ENCODE measurements at regions not wholly inside any gene's neighbourhood (a gene's known extent, or its start where the extent isn't known, plus 50 kb on each side); places are given as distances from the start of the nearest gene placed in this dataset.

GRCh38 chr5:166758151-166758550, 1533.3 kb upstream of the WWC1 start:
- POLR2A ChIA-PET (ENCODE audit: partially characterized antibody) = no interaction called here
- H3K9me3 Mint-ChIP-seq = peaks cover 3 to 18% (median 11%) of the 10 kb centered on the region in 8 donors
- H3K4me1 ChIP-seq (ENCODE audit: insufficient read depth, low read length) = no peaks in the 10 kb centered on the region
- intact Hi-C loops (cut with micrococcal nuclease) = no loop called here
- CTCF ChIA-PET (ENCODE audit: partially characterized antibody) = no interaction called here
- no peak overlapping the region for H3K4me3 ChIP-seq (ENCODE audit: low read length in 2 of 2)
- H3K27ac ChIP-seq (ENCODE audit: low read depth, low read length) = no peak overlapping the region
- no peak overlapping the region for H3K27ac Mint-ChIP-seq
- no peak overlapping the region for H3K4me3 Mint-ChIP-seq
- no peak for DNase-seq
- no peaks in the 10 kb centered on the region for H3K27me3 ChIP-seq (ENCODE audit: insufficient read depth, low read length)
- H3K4me1 Mint-ChIP-seq = no peaks in the 10 kb centered on the region
- H3K9me3 ChIP-seq (ENCODE audit: control insufficient read depth in 1 of 2, low read length in 2 of 2) = no peaks in the 10 kb centered on the region
- no peaks in the 10 kb centered on the region for H3K27me3 Mint-ChIP-seq
- no peaks in the 10 kb centered on the region for H3K36me3 ChIP-seq (ENCODE audit: insufficient read depth, low read length)
- no peaks in the 10 kb centered on the region for H3K36me3 Mint-ChIP-seq

GRCh38 chr5:166767858-166768257, 1523.6 kb upstream of the WWC1 start:
- POLR2A ChIA-PET (ENCODE audit: partially characterized antibody) = no interaction called here
- no peak overlapping the region for H3K27ac ChIP-seq (ENCODE audit: low read depth, low read length)
- H3K9me3 Mint-ChIP-seq = peaks cover 0 to 18% (median 9%) of the 10 kb centered on the region in 8 donors
- H3K27ac Mint-ChIP-seq = no peak overlapping the region
- no peaks in the 10 kb centered on the region for H3K27me3 ChIP-seq (ENCODE audit: insufficient read depth, low read length)
- H3K36me3 Mint-ChIP-seq = no peaks in the 10 kb centered on the region
- H3K4me3 Mint-ChIP-seq = no peak overlapping the region
- H3K4me1 Mint-ChIP-seq = no peaks in the 10 kb centered on the region
- H3K4me3 ChIP-seq (ENCODE audit: low read length in 2 of 2) = no peak overlapping the region
- intact Hi-C loops (cut with micrococcal nuclease) = no loop called here
- no peaks in the 10 kb centered on the region for H3K4me1 ChIP-seq (ENCODE audit: insufficient read depth, low read length)
- H3K27me3 Mint-ChIP-seq = no peaks in the 10 kb centered on the region
- no peak for DNase-seq
- H3K36me3 ChIP-seq (ENCODE audit: insufficient read depth, low read length) = no peaks in the 10 kb centered on the region
- CTCF ChIA-PET (ENCODE audit: partially characterized antibody) = no interaction called here
- H3K9me3 ChIP-seq (ENCODE audit: control insufficient read depth in 1 of 2, low read length in 2 of 2) = peaks cover 0 to 4% of the 10 kb centered on the region in 2 donors

GRCh38 chr5:166768536-166768935, 1522.9 kb upstream of the WWC1 start:
- H3K27ac ChIP-seq (ENCODE audit: low read depth, low read length) = no peak overlapping the region
- Mint-ChIP-seq H3K4me3 (no peak overlapping the region), H3K9me3 (peaks cover 0 to 18% (median 9%) of the 10 kb centered on the region in 8 donors), H3K27ac (no peak overlapping the region), H3K4me1 (no peaks in the 10 kb centered on the region), H3K27me3 (no peaks in the 10 kb centered on the region), H3K36me3 (no peaks in the 10 kb centered on the region)
- H3K9me3 ChIP-seq (ENCODE audit: control insufficient read depth in 1 of 2, low read length in 2 of 2) = peaks cover 0 to 4% of the 10 kb centered on the region in 2 donors
- ChIA-PET CTCF (ENCODE audit: partially characterized antibody) (no interaction called here), POLR2A (ENCODE audit: partially characterized antibody) (no interaction called here)
- no peaks in the 10 kb centered on the region for H3K4me1 ChIP-seq (ENCODE audit: insufficient read depth, low read length)
- no peak for DNase-seq
- intact Hi-C loops (cut with micrococcal nuclease) = no loop called here
- H3K27me3 ChIP-seq (ENCODE audit: insufficient read depth, low read length) = no peaks in the 10 kb centered on the region
- no peaks in the 10 kb centered on the region for H3K36me3 ChIP-seq (ENCODE audit: insufficient read depth, low read length)
- H3K4me3 ChIP-seq (ENCODE audit: low read length in 2 of 2) = no peak overlapping the region

- intact Hi-C loops (cut with micrococcal nuclease) = no loop called here
- Mint-ChIP-seq H3K9me3 (peaks cover 2 to 16% (median 7%) of the 10 kb centered on the region in 8 donors), H3K36me3 (no peaks in the 10 kb centered on the region), H3K4me1 (no peaks in the 10 kb centered on the region), H3K27me3 (no peaks in the 10 kb centered on the region), H3K4me3 (no peak overlapping the region), H3K27ac (no peak overlapping the region)
- Histone ChIP-seq H3K4me1 (ENCODE audit: insufficient read depth, low read length) (no peaks in the 10 kb centered on the region), H3K9me3 (ENCODE audit: control insufficient read depth in 1 of 2, low read length in 2 of 2) (peaks cover 0 to 2% of the 10 kb centered on the region in 2 donors), H3K4me3 (ENCODE audit: low read length in 2 of 2) (no peak overlapping the region), H3K27me3 (ENCODE audit: insufficient read depth, low read length) (no peaks in the 10 kb centered on the region), H3K36me3 (ENCODE audit: insufficient read depth, low read length) (no peaks in the 10 kb centered on the region), H3K27ac (ENCODE audit: low read depth, low read length) (no peak overlapping the region)
- DNase-seq = no peak
- POLR2A ChIA-PET (ENCODE audit: partially characterized antibody) = no interaction called here
- CTCF ChIA-PET (ENCODE audit: partially characterized antibody) = no interaction called here
These were observed 1518.7 kb upstream of the WWC1 start for GRCh38 chr5:166772770-166773169.

- intact Hi-C loops (cut with micrococcal nuclease) = no loop called here
- H3K27ac Mint-ChIP-seq = no peak overlapping the region
- POLR2A ChIA-PET (ENCODE audit: partially characterized antibody) = no interaction called here
- H3K27me3 Mint-ChIP-seq = no peaks in the 10 kb centered on the region
- no peaks in the 10 kb centered on the region for H3K4me1 Mint-ChIP-seq
- peaks cover under 1 to 11% (median 7%) of the 10 kb centered on the region in 8 donors for H3K9me3 Mint-ChIP-seq
- H3K4me1 ChIP-seq (ENCODE audit: insufficient read depth, low read length) = no peaks in the 10 kb centered on the region
- no peak for DNase-seq
- H3K27ac ChIP-seq (ENCODE audit: low read depth, low read length) = no peak overlapping the region
- H3K4me3 Mint-ChIP-seq = no peak overlapping the region
- CTCF ChIA-PET (ENCODE audit: partially characterized antibody) = no interaction called here
- no peaks in the 10 kb centered on the region for H3K36me3 Mint-ChIP-seq
- H3K36me3 ChIP-seq (ENCODE audit: insufficient read depth, low read length) = no peaks in the 10 kb centered on the region
- no peaks in the 10 kb centered on the region for H3K27me3 ChIP-seq (ENCODE audit: insufficient read depth, low read length)
- H3K4me3 ChIP-seq (ENCODE audit: low read length in 2 of 2) = no peak overlapping the region
- H3K9me3 ChIP-seq (ENCODE audit: control insufficient read depth in 1 of 2, low read length in 2 of 2) = no peaks in the 10 kb centered on the region
These were observed 1509.7 kb upstream of the WWC1 start for GRCh38 chr5:166781737-166782136.

GRCh38 chr5:166784545-166785078, 1506.8 kb upstream of the WWC1 start:
- no peak for DNase-seq
- no peak overlapping the region for H3K4me3 Mint-ChIP-seq
- H3K36me3 Mint-ChIP-seq = no peaks in the 10 kb centered on the region

GRCh38 chr5:166786178-166786577, 1505.3 kb upstream of the WWC1 start:
- Histone ChIP-seq H3K36me3 (ENCODE audit: insufficient read depth, low read length) (no peaks in the 10 kb centered on the region), H3K4me3 (ENCODE audit: low read length in 2 of 2) (no peak overlapping the region), H3K27ac (ENCODE audit: low read depth, low read length) (no peak overlapping the region), H3K4me1 (ENCODE audit: insufficient read depth, low read length) (no peaks in the 10 kb centered on the region), H3K27me3 (ENCODE audit: insufficient read depth, low read length) (no peaks in the 10 kb centered on the region), H3K9me3 (ENCODE audit: control insufficient read depth in 1 of 2, low read length in 2 of 2) (no peaks in the 10 kb centered on the region)
- Mint-ChIP-seq H3K9me3 (peaks cover 0 to 19% (median 9%) of the 10 kb centered on the region in 8 donors), H3K36me3 (no peaks in the 10 kb centered on the region), H3K4me3 (no peak overlapping the region), H3K27me3 (no peaks in the 10 kb centered on the region), H3K4me1 (no peaks in the 10 kb centered on the region), H3K27ac (no peak overlapping the region)
- ChIA-PET CTCF (ENCODE audit: partially characterized antibody) (no interaction called here), POLR2A (ENCODE audit: partially characterized antibody) (no interaction called here)
- DNase-seq = no peak
- intact Hi-C loops (cut with micrococcal nuclease) = no loop called here

More at GRCh38 chr5:166784545-166785078, 1506.8 kb upstream of the WWC1 start:
- Mint-ChIP-seq H3K4me1 (no peaks in the 10 kb centered on the region), H3K27me3 (no peaks in the 10 kb centered on the region), H3K27ac (no peak overlapping the region), H3K9me3 (peaks cover 0 to 14% (median 9%) of the 10 kb centered on the region in 8 donors)
- Histone ChIP-seq H3K36me3 (ENCODE audit: insufficient read depth, low read length) (no peaks in the 10 kb centered on the region), H3K9me3 (ENCODE audit: control insufficient read depth in 1 of 2, low read length in 2 of 2) (no peaks in the 10 kb centered on the region), H3K4me1 (ENCODE audit: insufficient read depth, low read length) (no peaks in the 10 kb centered on the region), H3K27ac (ENCODE audit: low read depth, low read length) (no peak overlapping the region), H3K27me3 (ENCODE audit: insufficient read depth, low read length) (no peaks in the 10 kb centered on the region), H3K4me3 (ENCODE audit: low read length in 2 of 2) (no peak overlapping the region)
- ChIA-PET CTCF (ENCODE audit: partially characterized antibody) (no interaction called here), POLR2A (ENCODE audit: partially characterized antibody) (no interaction called here)
- intact Hi-C loops (cut with micrococcal nuclease) = no loop called here

GRCh38 chr5:166786889-166787288, 1504.6 kb upstream of the WWC1 start:
- Mint-ChIP-seq H3K36me3 (no peaks in the 10 kb centered on the region), H3K27ac (no peak overlapping the region), H3K4me3 (no peak overlapping the region), H3K27me3 (no peaks in the 10 kb centered on the region), H3K9me3 (peaks cover 0 to 19% (median 9%) of the 10 kb centered on the region in 8 donors), H3K4me1 (no peaks in the 10 kb centered on the region)
- Histone ChIP-seq H3K27ac (ENCODE audit: low read depth, low read length) (no peak overlapping the region), H3K9me3 (ENCODE audit: control insufficient read depth in 1 of 2, low read length in 2 of 2) (no peaks in the 10 kb centered on the region), H3K4me3 (ENCODE audit: low read length in 2 of 2) (no peak overlapping the region), H3K36me3 (ENCODE audit: insufficient read depth, low read length) (no peaks in the 10 kb centered on the region), H3K4me1 (ENCODE audit: insufficient read depth, low read length) (no peaks in the 10 kb centered on the region), H3K27me3 (ENCODE audit: insufficient read depth, low read length) (no peaks in the 10 kb centered on the region)
- ChIA-PET POLR2A (ENCODE audit: partially characterized antibody) (no interaction called here), CTCF (ENCODE audit: partially characterized antibody) (no interaction called here)
- intact Hi-C loops (cut with micrococcal nuclease) = no loop called here
- no peak for DNase-seq

Measured in CD4-positive, alpha-beta memory T cell (primary cell).